HG03064 (cell line): ENCODE measurements at regions not wholly inside any gene's neighbourhood (a gene's known extent, or its start where the extent isn't known, plus 50 kb on each side); places are given as distances from the start of the nearest gene placed in this dataset.
"Not testable (repeated sequence)": the region's sequence is repeated elsewhere in the genome, so short reads cannot be mapped to it uniquely, and the experiment has no call there.

ENCODE experiments used
- ATAC-seq: cut with Tn5 transposase; IDR thresholded peaks from one replicate; pipeline ENCODE4 v1.9.1; 2021; ENCODE audit warnings: low read depth; ENCODE audit not compliant: unreplicated experiment

GRCh38 chr2:116761864-116762263 is 1052.6 kb upstream of the DDX18 start:
- ATAC-seq, result no peak

- ATAC-seq, result no peak
Measured at GRCh38 chr2:116769514-116769913, 1045.0 kb upstream of the DDX18 start.

- ATAC-seq, result no peak
Measured at GRCh38 chr2:116776556-116776955, 1037.9 kb upstream of the DDX18 start.

- no peak for ATAC-seq
Measured at GRCh38 chr2:116787848-116788247, 1026.6 kb upstream of the DDX18 start.

GRCh38 chr2:116802671-116803070 is 1011.8 kb upstream of the DDX18 start:
- ATAC-seq, result no peak

GRCh38 chr2:116804901-116805300 is 1009.6 kb upstream of the DDX18 start:
- ATAC-seq, result no peak

GRCh38 chr2:116806505-116806904 is 1008.0 kb upstream of the DDX18 start:
- ATAC-seq, result not testable (repeated sequence)

- no peak for ATAC-seq
Measured at GRCh38 chr2:116809109-116809508, 1005.4 kb upstream of the DDX18 start.

GRCh38 chr2:116810071-116810470 is 1004.4 kb upstream of the DDX18 start:
- no peak for ATAC-seq

- ATAC-seq, result no peak
Measured at GRCh38 chr2:116810645-116811044, 1003.8 kb upstream of the DDX18 start.

- no peak for ATAC-seq
Measured at GRCh38 chr2:116819355-116819754, 995.1 kb upstream of the DDX18 start.

- no peak for ATAC-seq
Measured at GRCh38 chr2:116820986-116821385, 993.5 kb upstream of the DDX18 start.

- ATAC-seq, result not testable (repeated sequence)
Measured at GRCh38 chr2:116829543-116829942, 984.9 kb upstream of the DDX18 start.

- no peak for ATAC-seq
Measured at GRCh38 chr2:116832148-116832547, 982.3 kb upstream of the DDX18 start.

GRCh38 chr2:116833052-116833451 is 981.4 kb upstream of the DDX18 start:
- ATAC-seq, result no peak

GRCh38 chr2:116842164-116842563 is 972.3 kb upstream of the DDX18 start:
- ATAC-seq, result no peak

- ATAC-seq, result no peak
Measured at GRCh38 chr2:116859708-116860107, 954.8 kb upstream of the DDX18 start.

- ATAC-seq, result no peak
Measured at GRCh38 chr2:116874021-116874420, 940.5 kb upstream of the DDX18 start.

GRCh38 chr2:116877274-116877673 is 937.2 kb upstream of the DDX18 start:
- no peak for ATAC-seq

GRCh38 chr2:116877944-116878343 is 936.5 kb upstream of the DDX18 start:
- ATAC-seq, result no peak

- ATAC-seq, result no peak
Measured at GRCh38 chr2:116879650-116880160, 934.8 kb upstream of the DDX18 start.

- no peak for ATAC-seq
Measured at GRCh38 chr2:116891191-116891590, 923.3 kb upstream of the DDX18 start.

- no peak for ATAC-seq
Measured at GRCh38 chr2:116911540-116911939, 903.0 kb upstream of the DDX18 start.
